AG04450 (cell line): ENCODE measurements at regions not wholly inside any gene's neighbourhood (a gene's known extent, or its start where the extent isn't known, plus 50 kb on each side); places are given as distances from the start of the nearest gene placed in this dataset.

Source experiments
- CTCF ChIA-PET: fragments of 300-600, 350-600 bp; formaldehyde crosslinking; extraction: SDS; loops from one replicate; lab custom pipeline; 2022; ENCODE audit warnings: antibody characterized with exemption, inconsistent platforms; lab: Charles Lee
- POLR2A ChIA-PET: fragments of 350-600 bp; formaldehyde crosslinking; extraction: SDS; loops from one replicate; lab custom pipeline; 2021; ENCODE audit warnings: antibody characterized with exemption, inconsistent platforms; lab: Yijun Ruan, JAX
- DNase-seq: peaks from one replicate; pipeline ENCODE4 v3.0.0-alpha.2; 2011; ENCODE audit warnings: low read depth, low spot score
- H3K27ac ChIP-seq: one replicate; pipeline ENCODE4 v1.5.1; 2012; ENCODE audit warnings: low read depth, low read length, control low read depth
- H3K27me3 ChIP-seq: one replicate; pipeline ENCODE4 v1.6.0; 2012; ENCODE audit warnings: low read length; ENCODE audit not compliant: control insufficient read depth, insufficient read depth
- H3K4me3 ChIP-seq: 2 replicates; pipeline ENCODE4 v1.5.1; 2011; ENCODE audit warnings: mild to moderate bottlenecking, low read depth, low read length, control low read depth
- H3K9me3 ChIP-seq: 2 replicates; pipeline ENCODE4 v1.5.1; 2012; ENCODE audit warnings: low read length; ENCODE audit not compliant: control insufficient read depth, insufficient read depth
- TF ChIP-seq, protein P1 (sequence below): IDR thresholded peaks from 2 replicates; pipeline ENCODE4 v1.5.1; 2011; ENCODE audit warnings: low read depth, low read length, control low read depth, inconsistent platforms

DNA sequence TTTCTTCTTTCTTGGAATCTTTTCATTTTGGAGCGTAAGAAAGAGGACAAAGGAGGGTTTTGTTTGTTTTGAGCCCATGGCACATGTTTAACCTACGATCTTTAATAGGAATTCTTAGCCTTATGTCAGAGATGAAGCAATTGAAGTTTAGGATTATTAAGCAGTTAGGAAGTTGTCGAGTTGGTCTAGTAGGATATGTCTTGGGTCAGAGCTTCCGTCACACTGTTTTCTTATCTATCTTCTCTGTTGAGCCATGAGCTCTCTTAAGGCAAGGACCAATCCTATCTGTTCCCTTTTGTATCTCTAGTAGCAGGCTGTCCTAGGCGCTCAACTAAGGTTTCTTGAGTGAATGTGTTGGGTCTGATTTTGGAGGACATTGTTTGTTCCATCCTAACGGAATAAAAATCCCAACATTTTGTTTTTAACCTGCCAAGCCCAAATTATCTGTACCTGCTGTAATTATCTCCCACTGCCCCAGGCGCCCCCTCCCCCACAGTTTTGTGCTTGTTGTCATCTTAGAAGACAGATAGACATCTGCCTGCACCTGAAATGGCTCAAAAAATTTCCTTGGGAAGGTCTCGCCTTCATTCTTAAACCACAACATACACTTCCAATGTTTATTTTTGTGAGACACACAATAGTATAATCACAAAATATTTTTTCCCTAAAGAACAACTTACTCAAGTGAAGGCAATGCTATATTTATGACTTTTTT is 95.3 kb upstream of the GADD45A start:
- no peaks in the 10 kb centered on the region for H3K27me3 ChIP-seq
- no peaks in the 10 kb centered on the region for H3K9me3 ChIP-seq
- no peak for DNase-seq
- H3K4me3 ChIP-seq: no peak overlapping the region
- H3K27ac ChIP-seq: no peak overlapping the region
- ChIA-PET CTCF (no interaction called here), POLR2A (no interaction called here)
- TF ChIP-seq, protein P1, sequence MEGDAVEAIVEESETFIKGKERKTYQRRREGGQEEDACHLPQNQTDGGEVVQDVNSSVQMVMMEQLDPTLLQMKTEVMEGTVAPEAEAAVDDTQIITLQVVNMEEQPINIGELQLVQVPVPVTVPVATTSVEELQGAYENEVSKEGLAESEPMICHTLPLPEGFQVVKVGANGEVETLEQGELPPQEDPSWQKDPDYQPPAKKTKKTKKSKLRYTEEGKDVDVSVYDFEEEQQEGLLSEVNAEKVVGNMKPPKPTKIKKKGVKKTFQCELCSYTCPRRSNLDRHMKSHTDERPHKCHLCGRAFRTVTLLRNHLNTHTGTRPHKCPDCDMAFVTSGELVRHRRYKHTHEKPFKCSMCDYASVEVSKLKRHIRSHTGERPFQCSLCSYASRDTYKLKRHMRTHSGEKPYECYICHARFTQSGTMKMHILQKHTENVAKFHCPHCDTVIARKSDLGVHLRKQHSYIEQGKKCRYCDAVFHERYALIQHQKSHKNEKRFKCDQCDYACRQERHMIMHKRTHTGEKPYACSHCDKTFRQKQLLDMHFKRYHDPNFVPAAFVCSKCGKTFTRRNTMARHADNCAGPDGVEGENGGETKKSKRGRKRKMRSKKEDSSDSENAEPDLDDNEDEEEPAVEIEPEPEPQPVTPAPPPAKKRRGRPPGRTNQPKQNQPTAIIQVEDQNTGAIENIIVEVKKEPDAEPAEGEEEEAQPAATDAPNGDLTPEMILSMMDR: no peak

DNA sequence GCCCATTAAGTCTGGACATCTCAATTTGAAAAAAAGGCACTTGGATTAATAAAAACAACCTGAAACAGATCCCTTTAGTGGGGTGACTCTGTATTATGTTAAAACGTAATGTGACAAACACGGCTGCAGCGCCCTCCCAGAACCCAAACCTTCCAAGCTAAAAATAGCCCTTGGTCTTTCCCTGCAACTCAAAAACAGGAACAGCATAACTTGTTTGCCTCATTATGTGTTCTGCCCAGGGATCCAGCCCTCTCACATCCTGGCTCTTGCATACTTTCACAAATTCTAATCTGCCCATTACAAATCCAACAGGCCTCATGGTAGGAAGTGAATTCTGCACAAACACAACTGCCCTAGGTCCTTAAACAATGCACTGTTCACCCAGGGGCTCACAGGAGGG is 94.7 kb upstream of the GADD45A start:
- no peaks in the 10 kb centered on the region for H3K9me3 ChIP-seq
- DNase-seq: no peak
- no peak overlapping the region for H3K27ac ChIP-seq
- CTCF ChIA-PET: no interaction called here
- TF ChIP-seq, protein P1: no peak
- H3K4me3 ChIP-seq: no peak overlapping the region
- H3K27me3 ChIP-seq: no peaks in the 10 kb centered on the region
- POLR2A ChIA-PET: no interaction called here

DNA sequence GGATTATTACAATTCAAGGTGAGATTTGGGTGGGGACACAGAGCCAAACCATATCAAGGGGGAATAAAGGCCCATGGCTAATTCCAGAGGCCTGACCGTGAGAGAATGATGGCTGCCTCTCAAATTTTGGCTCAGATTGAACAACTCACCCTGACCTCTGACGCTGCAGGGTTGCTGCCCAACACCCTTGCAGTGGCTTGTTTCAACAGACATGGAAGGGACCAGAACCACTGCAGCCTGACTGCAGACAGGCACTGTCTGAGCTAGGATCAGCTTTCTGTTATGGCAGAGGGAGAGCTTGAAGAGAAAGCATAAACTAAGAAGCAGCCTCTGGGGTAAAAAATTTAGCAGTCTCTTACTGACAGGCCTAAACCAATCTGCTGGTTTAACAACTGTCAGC is 90.2 kb upstream of the GADD45A start:
- Histone ChIP-seq H3K27ac (no peak overlapping the region), H3K9me3 (no peaks in the 10 kb centered on the region), H3K4me3 (no peak overlapping the region), H3K27me3 (no peaks in the 10 kb centered on the region)
- CTCF ChIA-PET: interaction anchor here (1.2 kb wide), 1 partner anchor 166 kb away, joined by 3 read pairs; no protein-coding TSS in a partner anchor
- POLR2A ChIA-PET: no interaction called here
- DNase-seq: no peak
- TF ChIP-seq, protein P1: no peak

DNA sequence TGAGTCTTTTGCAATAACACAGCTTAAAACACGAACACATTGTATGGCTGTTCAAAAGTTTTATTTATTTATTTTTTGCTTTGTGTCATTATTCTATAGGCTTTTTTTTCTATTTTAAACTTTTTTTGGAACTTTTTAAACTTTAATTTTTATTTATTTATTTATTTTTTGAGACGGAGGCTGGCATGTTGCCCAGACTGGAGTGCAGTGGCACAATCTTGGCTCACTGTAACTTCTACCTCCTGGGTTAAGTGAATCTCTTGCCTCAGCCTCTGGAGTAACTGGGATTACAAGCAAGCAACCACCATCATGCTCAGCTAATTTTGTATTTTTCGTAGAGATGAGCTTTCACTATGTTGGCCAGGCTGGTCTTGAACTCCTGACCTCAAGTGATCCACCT is 88.3 kb upstream of the GADD45A start:
- no peaks in the 10 kb centered on the region for H3K9me3 ChIP-seq
- no peak overlapping the region for H3K27ac ChIP-seq
- no peak for DNase-seq
- TF ChIP-seq, protein P1: no peak
- CTCF ChIA-PET: no interaction called here
- no peaks in the 10 kb centered on the region for H3K27me3 ChIP-seq
- POLR2A ChIA-PET: no interaction called here
- H3K4me3 ChIP-seq: no peak overlapping the region

DNA sequence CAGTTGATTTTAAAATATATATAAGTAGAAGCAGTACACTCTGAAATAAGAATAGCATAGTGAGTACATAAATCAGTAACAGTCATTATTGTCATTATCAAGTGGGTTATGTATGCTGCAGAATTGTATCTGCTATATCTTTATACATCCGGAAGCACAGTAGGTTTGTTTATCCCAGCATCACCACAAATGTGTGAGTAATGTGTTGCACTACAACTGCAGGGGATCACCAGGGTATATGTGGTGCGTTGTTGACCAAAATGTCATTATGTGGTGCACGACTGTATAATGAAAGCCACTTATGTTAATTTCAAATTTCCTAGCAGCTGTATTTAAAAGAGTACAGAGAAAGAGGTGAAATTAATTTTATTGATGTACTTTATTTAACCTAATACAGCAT is 87.7 kb upstream of the GADD45A start:
- TF ChIP-seq, protein P1: no peak
- no peak for DNase-seq
- H3K27ac ChIP-seq: no peak overlapping the region
- POLR2A ChIA-PET: no interaction called here
- H3K4me3 ChIP-seq: no peak overlapping the region
- H3K27me3 ChIP-seq: no peaks in the 10 kb centered on the region
- H3K9me3 ChIP-seq: no peaks in the 10 kb centered on the region
- CTCF ChIA-PET: no interaction called here
